CD4-positive, alpha-beta T cell treated with Interleukin-2 at 100 ng/mL for 4 hours (primary cell): ENCODE measurements at regions not wholly inside any gene's neighbourhood (a gene's known extent, or its start where the extent isn't known, plus 50 kb on each side); places are given as distances from the start of the nearest gene placed in this dataset.
"Not testable (repeated sequence)": the region's sequence is repeated elsewhere in the genome, so short reads cannot be mapped to it uniquely, and the experiment has no call there.

ENCODE experiments used
- DNase-seq: peaks from one replicate; pipeline ENCODE4 v3.0.0-alpha.2; 2020; ENCODE audit warnings: low spot score

- DNase-seq: no peak
These were observed 268.8 kb downstream of the MREG start for GRCh38 chr2:215744514-215744913.

- no peak for DNase-seq
These were observed 270.3 kb downstream of the MREG start for GRCh38 chr2:215743066-215743465.

DNA sequence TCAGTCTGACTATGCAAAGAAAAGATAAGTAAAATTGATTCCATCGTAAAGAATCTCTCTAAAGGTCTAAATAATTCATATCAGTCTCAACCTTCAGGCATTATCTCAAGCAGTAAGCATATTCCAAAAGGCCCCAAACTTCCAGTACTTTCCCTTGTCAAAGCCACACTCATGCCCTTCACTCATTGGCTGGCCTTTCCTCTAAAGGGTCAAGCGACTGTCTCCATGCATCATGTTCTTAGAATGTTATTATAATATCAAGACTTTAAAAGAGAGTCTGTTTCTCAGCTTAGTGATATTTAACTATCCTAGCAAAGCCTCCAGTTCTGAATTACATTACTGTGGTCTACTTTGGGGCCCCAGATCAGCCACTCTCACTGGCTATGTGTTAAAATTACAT, 271.3 kb downstream of the MREG start:
- no peak for DNase-seq

DNA sequence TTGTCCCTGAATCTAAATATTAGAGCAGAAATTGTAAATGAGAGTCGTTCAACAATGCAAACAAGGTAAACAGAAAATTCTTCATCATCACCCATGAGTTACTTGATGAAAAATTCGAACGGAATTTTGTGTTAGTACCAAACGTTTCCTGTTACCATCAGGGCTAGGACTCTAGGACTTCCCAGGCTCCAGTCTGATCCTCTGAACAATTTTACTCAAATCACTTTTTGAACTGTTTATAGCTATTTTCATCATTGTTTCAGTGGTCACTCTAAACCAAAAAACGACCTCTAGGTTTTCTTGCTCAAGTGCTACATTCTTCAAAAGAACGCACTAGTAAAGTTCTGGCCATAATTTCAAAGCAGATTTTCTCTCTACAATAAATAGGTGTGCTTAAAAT, 273.3 kb downstream of the MREG start:
- no peak for DNase-seq

DNA sequence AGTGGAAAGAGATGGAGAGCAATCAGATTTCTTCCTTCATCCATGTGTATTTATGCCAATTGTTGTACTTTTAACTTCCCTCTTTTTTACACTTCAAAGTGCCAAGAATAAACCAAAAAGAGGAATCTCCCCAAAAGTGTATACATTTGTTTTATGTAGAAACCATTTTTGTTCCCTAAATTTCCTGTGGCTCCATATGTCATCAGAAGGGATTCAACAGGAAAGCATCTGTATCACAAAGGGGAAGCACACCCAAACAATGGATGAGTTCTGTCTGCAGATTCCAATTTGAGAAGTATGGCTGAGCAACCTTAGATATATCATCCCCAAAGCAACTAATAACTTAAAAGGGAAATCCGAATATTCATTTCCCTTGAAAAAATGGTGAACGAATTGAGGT, 275.0 kb downstream of the MREG start:
- DNase-seq: no peak

- DNase-seq: no peak
These were observed 275.9 kb downstream of the MREG start for GRCh38 chr2:215737477-215737876.

DNA sequence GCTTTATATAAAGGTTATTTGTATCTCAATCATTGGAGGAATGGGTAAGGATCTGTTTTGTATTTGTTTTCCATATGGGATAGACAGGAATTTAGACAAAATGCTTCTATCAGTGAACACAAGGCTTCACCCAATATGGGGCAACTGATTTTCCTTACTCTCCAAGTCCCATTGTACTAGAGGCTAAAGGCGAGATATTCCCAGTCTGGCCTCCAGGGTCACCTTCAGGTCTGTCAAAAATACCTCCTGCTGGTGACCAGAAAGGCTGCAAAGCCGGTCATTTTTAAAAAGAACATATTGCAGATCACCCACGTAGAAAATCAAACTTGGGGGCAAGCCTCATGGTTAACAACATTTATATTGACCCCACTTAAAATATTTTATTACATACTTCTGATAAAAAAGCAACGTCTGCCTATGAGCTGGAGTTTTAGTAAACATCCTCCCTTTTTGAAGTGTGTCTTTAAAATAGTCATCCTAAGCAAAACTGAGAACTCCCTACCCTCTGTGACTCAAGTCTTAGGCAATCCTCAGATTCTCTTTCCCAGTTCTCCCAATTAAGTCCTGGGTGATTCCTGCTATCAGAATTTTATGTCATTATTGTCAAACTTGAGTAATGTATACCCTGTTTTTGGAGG, 276.6 kb downstream of the MREG start:
- no peak for DNase-seq

- DNase-seq: no peak
These were observed 282.2 kb downstream of the MREG start for GRCh38 chr2:215731108-215731658.

GRCh38 chr2:215729985-215730620, 283.2 kb downstream of the MREG start:
- DNase-seq: no peak

- DNase-seq: peak; percentile 10
These were observed 284.8 kb downstream of the MREG start for GRCh38 chr2:215728504-215729065.

DNA sequence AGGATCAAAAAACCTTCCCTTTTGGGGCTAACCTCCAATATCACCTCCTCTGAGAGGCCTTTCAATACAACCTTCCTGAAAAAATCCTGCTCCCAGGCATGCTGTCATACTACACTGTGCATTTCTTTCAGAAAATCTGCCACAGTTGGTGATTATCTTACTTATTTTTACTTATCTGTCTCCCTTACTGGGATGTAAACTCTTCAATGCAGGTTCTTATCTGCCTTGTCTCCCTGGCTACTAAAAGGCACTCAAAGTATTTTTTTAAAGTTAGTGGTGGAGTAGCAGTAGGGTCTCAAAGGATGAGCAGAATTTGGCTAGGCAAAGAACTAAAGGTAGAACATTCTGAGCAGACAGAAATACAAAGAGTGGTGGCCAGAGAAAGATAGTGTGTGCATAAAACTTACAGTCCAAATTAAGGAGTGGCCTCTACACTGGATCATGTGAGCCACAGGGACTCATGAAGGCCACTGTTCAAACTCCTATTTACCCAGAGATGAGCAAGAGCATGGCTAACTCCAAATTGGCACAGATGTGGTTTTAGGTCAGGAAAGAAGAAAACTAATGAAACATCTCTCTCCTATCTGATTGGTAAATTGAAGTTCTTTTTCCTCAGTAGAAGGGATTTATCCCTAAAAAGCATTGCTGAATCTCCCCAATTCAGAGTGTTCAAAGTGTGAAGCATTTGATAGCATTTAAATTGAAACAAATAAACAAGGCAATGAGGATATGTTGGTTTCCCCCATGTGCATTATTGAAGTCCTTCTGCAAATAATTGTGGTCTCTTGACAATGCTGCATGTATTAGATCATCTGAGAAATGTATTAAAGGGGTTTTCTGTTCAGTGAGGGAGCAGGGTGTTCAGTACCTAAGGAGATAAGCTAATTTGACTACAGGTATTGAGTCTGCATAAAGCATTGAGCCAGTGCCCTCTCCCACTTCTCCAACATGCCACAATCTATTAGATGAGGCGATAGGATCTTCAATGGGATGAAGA, 285.5 kb downstream of the MREG start:
- no peak for DNase-seq

DNA sequence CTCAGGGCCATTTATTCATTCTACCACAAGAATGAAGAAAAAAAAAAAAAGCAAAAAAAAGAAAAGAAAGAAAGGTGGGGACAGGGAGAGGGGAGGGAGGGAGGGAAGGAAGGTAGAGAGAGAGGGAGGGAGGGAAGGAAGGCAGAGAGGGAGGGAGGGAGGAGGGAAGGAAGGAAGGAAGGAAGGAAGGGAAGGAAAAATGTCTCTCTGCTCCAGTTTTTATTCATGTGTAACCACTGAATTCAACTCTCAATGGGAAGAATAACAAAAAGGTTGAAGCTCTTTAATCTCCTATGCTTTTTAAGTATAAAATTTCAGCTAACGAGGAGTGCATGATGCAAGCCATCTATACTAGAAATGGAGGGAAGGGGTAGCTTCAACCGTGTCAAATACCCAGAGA, 287.3 kb downstream of the MREG start:
- no peak for DNase-seq

DNA sequence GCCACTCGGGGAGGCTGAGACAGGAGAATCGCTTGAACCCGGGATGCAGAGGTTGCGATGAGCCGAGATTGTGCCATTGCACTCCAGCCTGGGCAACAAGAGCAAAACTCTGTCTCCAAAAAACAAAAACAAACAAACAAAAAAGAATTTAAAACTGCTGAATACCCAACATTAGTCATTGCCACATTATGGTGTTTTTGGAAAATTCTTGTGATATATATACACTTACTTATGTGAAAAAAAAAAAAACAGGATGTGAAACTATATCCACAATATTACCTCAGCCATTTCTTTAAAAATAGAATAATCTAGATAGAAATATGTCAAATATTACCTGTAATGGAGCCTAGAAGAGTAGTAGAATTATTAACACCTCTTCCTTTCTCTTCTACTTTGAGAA, 288.3 kb upstream of the FN1 start:
- DNase-seq: no peak

GRCh38 chr2:215723631-215724011, 287.8 kb upstream of the FN1 start:
- no peak for DNase-seq

GRCh38 chr2:215722986-215723630, 287.2 kb upstream of the FN1 start:
- no peak for DNase-seq

- DNase-seq: no peak
These were observed 286.3 kb upstream of the FN1 start for GRCh38 chr2:215722125-215722524.

GRCh38 chr2:215721515-215721914, 285.6 kb upstream of the FN1 start:
- not testable (repeated sequence) for DNase-seq

GRCh38 chr2:215718890-215719289, 283.0 kb upstream of the FN1 start:
- no peak for DNase-seq

GRCh38 chr2:215718436-215718835, 282.6 kb upstream of the FN1 start:
- DNase-seq: no peak

- no peak for DNase-seq
These were observed 281.9 kb upstream of the FN1 start for GRCh38 chr2:215717501-215718381.

GRCh38 chr2:215716956-215717355, 281.1 kb upstream of the FN1 start:
- DNase-seq: no peak
